HepG2 (cell line): ENCODE measurements at regions not wholly inside any gene's neighbourhood (a gene's known extent, or its start where the extent isn't known, plus 50 kb on each side); places are given as distances from the start of the nearest gene placed in this dataset.

ENCODE experiments used
- ATAC-seq: fragments of 200-7000 bp; cut with Tn5 transposase; 3 replicates; pipeline ENCODE4 v1.9.1; 2020; ENCODE audit warnings: mild to moderate bottlenecking, moderate library complexity
- BruUV-seq: library from RNA; stranded (reverse); fragments of 400-500 nt; replicated peaks from 2 replicates; lab custom pipeline; 2021; lab: Mats Ljungman, UMichigan
- CTCF ChIA-PET: fragments of 300-600 bp; formaldehyde crosslinking; extraction: SDS; loops from one replicate; lab custom pipeline; 2021; ENCODE audit warnings: low total read pairs, inconsistent platforms, low intra/inter-chr PET ratio; lab: Yijun Ruan, JAX
- POLR2A ChIA-PET: fragments of 350-600 bp; sonication (Branson Sonifier 250); formaldehyde crosslinking; loops from one replicate; lab custom pipeline; 2020; ENCODE audit warnings: antibody characterized with exemption, inconsistent platforms; lab: Yijun Ruan, JAX
- DNase-seq: peaks from one replicate; pipeline ENCODE4 v3.0.0-alpha.2; 2015; ENCODE audit warnings: low spot score
- FAIRE-seq: peaks from 3 replicates; lab custom pipeline; 2011; peaks lifted over from hg19 to GRCh38; lab: Jason Lieb, UNC
- H2AFZ ChIP-seq: one replicate; pipeline ENCODE4 v1.6.1; 2011; ENCODE audit warnings: low read length, inconsistent platforms
- H3K27ac ChIP-seq: fragments of 300-600 bp; 3 replicates; pipeline ENCODE4 v1.8.0; 2011; ENCODE audit warnings: mixed run types, mild to moderate bottlenecking, mixed read lengths, low read length, inconsistent platforms; ENCODE audit not compliant: insufficient read depth; ENCODE audit errors: extremely low read length
- H3K27me3 ChIP-seq, 2 experiments: fragments of 200-600 bp in 1 of 2; 2 replicates in 1 of 2; 3 replicates in 1 of 2; pipeline versions ENCODE4 v1.6.0 to v1.8.0; 2011; ENCODE audit warnings: low read length in 2 of 2, mild to moderate bottlenecking in 2 of 2, moderate library complexity in 2 of 2, inconsistent platforms in 1 of 2; ENCODE audit not compliant: insufficient read depth in 2 of 2, control insufficient read depth in 1 of 2
- H3K36me3 ChIP-seq, 2 experiments: fragments of 200-600 bp in 1 of 2; replicated peaks in 1 of 2; 2 replicates in 1 of 2; 3 replicates in 1 of 2; pipeline versions ENCODE4 v1.5.1 to v1.8.0; 2011; ENCODE audit warnings: low read length in 2 of 2, inconsistent platforms in 1 of 2; ENCODE audit not compliant: insufficient read depth in 2 of 2, control insufficient read depth in 1 of 2
- H3K4me1 ChIP-seq: 2 replicates; pipeline ENCODE4 v1.5.1; 2012; ENCODE audit warnings: low read length, inconsistent platforms; ENCODE audit not compliant: insufficient read depth
- H3K4me2 ChIP-seq: 2 replicates; pipeline ENCODE4 v1.6.0; 2011; ENCODE audit warnings: low read depth, low read length, inconsistent platforms
- H3K4me3 ChIP-seq, 3 experiments: fragments of 200-600 bp in 1 of 3; sonication (generic), shearing (Covaris generic) in 1 of 3; replicated peaks in 1 of 3; 2 replicates each; pipeline ENCODE4 v1.5.1; 2011 to 2016; ENCODE audit warnings: low read length in 3 of 3, inconsistent platforms in 2 of 3, low read depth in 2 of 3, mild to moderate bottlenecking in 2 of 3, control low read depth in 1 of 3, mixed read lengths in 1 of 3; ENCODE audit not compliant: insufficient read depth in 1 of 3
- H3K79me2 ChIP-seq: one replicate; pipeline ENCODE4 v1.6.1; 2011; ENCODE audit warnings: low read length, inconsistent platforms; ENCODE audit not compliant: insufficient read depth
- H3K9ac ChIP-seq: 2 replicates; pipeline ENCODE4 v1.6.0; 2011; ENCODE audit warnings: mild to moderate bottlenecking, low read depth, low read length, inconsistent platforms; ENCODE audit not compliant: insufficient read depth
- H3K9me3 ChIP-seq: 2 replicates; pipeline ENCODE4 v1.5.1; 2012; ENCODE audit warnings: mild to moderate bottlenecking, low read length
- H4K20me1 ChIP-seq: 2 replicates; pipeline ENCODE4 v1.6.0; 2011; ENCODE audit warnings: inconsistent platforms, mild to moderate bottlenecking, low read length, moderate library complexity; ENCODE audit not compliant: insufficient read depth
- EP300 ChIP-seq, 3 experiments: sonication (generic) in 1 of 3; formaldehyde crosslinking in 1 of 3; IDR thresholded peaks; 2 replicates each; pipeline versions ENCODE4 v1.5.1 to v1.6.1; 2011 to 2020; ENCODE audit warnings: low read depth in 2 of 3, low read length in 2 of 3, borderline replicate concordance in 1 of 3, improper control_type of control experiment in 1 of 3, mild to moderate bottlenecking in 1 of 3, missing genetic modification reagents in 1 of 3, moderate library complexity in 1 of 3
- KLF15 ChIP-seq: sonication (generic); formaldehyde crosslinking; IDR thresholded peaks from 2 replicates; pipeline ENCODE4 v1.8.1; 2023; ENCODE audit warnings: borderline replicate concordance, mild to moderate bottlenecking, inconsistent platforms, missing genetic modification reagents, mixed read lengths
- MAFF ChIP-seq: IDR thresholded peaks from 2 replicates; pipeline ENCODE4 v1.6.1; 2011; ENCODE audit warnings: low read depth, low read length, improper control_type of control experiment
- MAFK ChIP-seq, 2 experiments: IDR thresholded peaks in 1 of 2; conservative IDR thresholded peaks in 1 of 2; 2 replicates each; pipeline ENCODE4 v1.6.1; 2011; ENCODE audit warnings: improper control_type of control experiment in 2 of 2, low read length in 2 of 2
- SIN3B ChIP-seq: fragments of 150-350 bp; IDR thresholded peaks from 2 replicates; pipeline ENCODE4 v1.6.1; 2014; ENCODE audit warnings: low read length
- TCF12 ChIP-seq, 2 experiments: fragments of 450-650 bp in 1 of 2; sonication (generic) in 1 of 2; formaldehyde crosslinking in 1 of 2; IDR thresholded peaks; 2 replicates each; pipeline versions ENCODE4 v1.6.1 to v1.8.0; 2017 to 2022; ENCODE audit warnings: antibody characterized with exemption in 1 of 2, mild to moderate bottlenecking in 1 of 2, missing genetic modification reagents in 1 of 2, moderate library complexity in 1 of 2
- ZBTB3 ChIP-seq: sonication (generic); formaldehyde crosslinking; IDR thresholded peaks from 2 replicates; pipeline ENCODE4 v1.4.0; 2020; ENCODE audit warnings: low read depth, mild to moderate bottlenecking, moderate library complexity, missing genetic modification reagents, borderline replicate concordance
- ZC3H4 ChIP-seq: sonication (generic); formaldehyde crosslinking; IDR thresholded peaks from 2 replicates; pipeline ENCODE4 v1.4.0; 2020; ENCODE audit warnings: missing genetic modification reagents, borderline replicate concordance
- ZNF337 ChIP-seq: sonication (generic); formaldehyde crosslinking; IDR thresholded peaks from 2 replicates; pipeline ENCODE4 v1.5.1; 2020; ENCODE audit warnings: missing genetic modification reagents, low read depth, mild to moderate bottlenecking, borderline replicate concordance
- ZNF432 ChIP-seq: sonication (generic); formaldehyde crosslinking; IDR thresholded peaks from 2 replicates; pipeline ENCODE4 v1.5.0; 2020; ENCODE audit warnings: missing genetic modification reagents, mild to moderate bottlenecking, borderline replicate concordance
- ZNF883 ChIP-seq: sonication (generic); formaldehyde crosslinking; IDR thresholded peaks from 2 replicates; pipeline ENCODE4 v1.5.1; 2020; ENCODE audit warnings: mild to moderate bottlenecking, missing genetic modification reagents; ENCODE audit errors: not compliant biosample characterization
- WGBS: methylation state at CpG from one replicate; pipeline ENCODE4 v1.1.6; 2017; ENCODE audit warnings: low lambda C conversion rate; 5-methylcytosine and 5-hydroxymethylcytosine counted together
- in situ Hi-C: cut with HindIII; loops from 2 replicates; pipeline ENCODE4 v1.10.0; 2017; ENCODE audit warnings: low pct_unique_long_range_greater_than_20kb; ENCODE audit not compliant: extremely low pct_ligation_motif_present
- intact Hi-C: fragments of 100-400 bp; cut with micrococcal nuclease; formaldehyde crosslinking; loops from one replicate; pipeline ENCODE4 v1.10.0; 2022; ENCODE audit not compliant: unreplicated experiment

GRCh38 chr12:74071182-74071581 lies 466.5 kb upstream of the ATXN7L3B start:
- Histone ChIP-seq H3K36me3 (no peaks in the 10 kb centered on the region), H3K9me3 (peaks cover 31% of the 10 kb centered on the region), H3K27me3 (no peaks in the 10 kb centered on the region; a peak in 1 of 5 replicates), H2AFZ (no peak overlapping the region), H3K4me3 (no peak overlapping the region), H3K27ac (no peak overlapping the region), H3K79me2 (no peaks in the 10 kb centered on the region), H4K20me1 (no peaks in the 10 kb centered on the region), H3K9ac (no peak overlapping the region), H3K4me2 (no peak overlapping the region), H3K4me1 (no peaks in the 10 kb centered on the region)
- no TSS peak for BruUV-seq
- ATAC-seq = no peak
- in situ Hi-C loops (no loop called here), intact Hi-C loops (no loop called here)
- POLR2A ChIA-PET = no interaction called here
- 36% methylated on average over 3 of the region's 3 CpGs for WGBS
- no peak for DNase-seq
- no peak for TF ChIP-seq ZNF337
- no peak for TF ChIP-seq TCF12 (IDR thresholded peaks at IDR 0.05)
- no peak for TF ChIP-seq TCF12 (CRISPR knock-in tag; IDR thresholded peaks at IDR 0.05)
- no peak for TF ChIP-seq ZC3H4 (CRISPR knock-in tag)
- no peak for TF ChIP-seq SIN3B
- no peak for TF ChIP-seq ZBTB3
- TF ChIP-seq ZNF432 (CRISPR knock-in tag) = no peak
- no peak for TF ChIP-seq ZNF883 (CRISPR knock-in tag)
- TF ChIP-seq KLF15 (CRISPR knock-in tag) = no peak
- no peak for FAIRE-seq
- CTCF ChIA-PET = no interaction called here

- Histone ChIP-seq H2AFZ (no peak overlapping the region), H3K27me3 (no peaks in the 10 kb centered on the region), H4K20me1 (no peaks in the 10 kb centered on the region), H3K4me3 (no peak overlapping the region), H3K27ac (no peak overlapping the region), H3K4me1 (no peaks in the 10 kb centered on the region), H3K9ac (no peak overlapping the region), H3K79me2 (no peaks in the 10 kb centered on the region), H3K4me2 (no peak overlapping the region), H3K36me3 (no peaks in the 10 kb centered on the region), H3K9me3 (0 out of 2 replicates have a peak, but pooled peaks cover 3% of the 10 kb centered on the region)
- FAIRE-seq (no peak), DNase-seq (no peak), ATAC-seq (no peak)
- in situ Hi-C loops (no loop called here), intact Hi-C loops (no loop called here)
- ChIA-PET POLR2A (no interaction called here), CTCF (no interaction called here)
- peak; percentile 6 to 66; a peak in 2 of 4 replicates for TF ChIP-seq MAFK (conservative IDR thresholded peaks at IDR 0.05 in 1 of 2, IDR thresholded peaks at IDR 0.05 in 1 of 2; ENCODE audit: low read length in 2 of 2)
- TF ChIP-seq EP300 (IDR thresholded peaks at IDR 0.05; ENCODE audit: low read depth in 2 of 2, low read length in 2 of 2) = no peak
- no peak for TF ChIP-seq EP300 (CRISPR knock-in tag; IDR thresholded peaks at IDR 0.05; ENCODE audit: borderline replicate concordance)
- TF ChIP-seq MAFF = peak; percentile 45; the same call in 1 of the 2 replicates
- TF ChIP-seq, all 625 proteins: peak for 2
- BruUV-seq = no TSS peak
These were observed 460.7 kb upstream of the ATXN7L3B start for GRCh38 chr12:74076918-74077317.
